ENCODE measurements at regions not wholly inside any gene's neighbourhood (a gene's known extent, or its start where the extent isn't known, plus 50 kb on each side); places are given as distances from the start of the nearest gene placed in this dataset.
A peak's percentile ranks its signal among the peaks of the same experiment; 100 is the strongest.
"Not testable (repeated sequence)": the region's sequence is repeated elsewhere in the genome, so short reads cannot be mapped to it uniquely, and the experiment has no call there.

DNA sequence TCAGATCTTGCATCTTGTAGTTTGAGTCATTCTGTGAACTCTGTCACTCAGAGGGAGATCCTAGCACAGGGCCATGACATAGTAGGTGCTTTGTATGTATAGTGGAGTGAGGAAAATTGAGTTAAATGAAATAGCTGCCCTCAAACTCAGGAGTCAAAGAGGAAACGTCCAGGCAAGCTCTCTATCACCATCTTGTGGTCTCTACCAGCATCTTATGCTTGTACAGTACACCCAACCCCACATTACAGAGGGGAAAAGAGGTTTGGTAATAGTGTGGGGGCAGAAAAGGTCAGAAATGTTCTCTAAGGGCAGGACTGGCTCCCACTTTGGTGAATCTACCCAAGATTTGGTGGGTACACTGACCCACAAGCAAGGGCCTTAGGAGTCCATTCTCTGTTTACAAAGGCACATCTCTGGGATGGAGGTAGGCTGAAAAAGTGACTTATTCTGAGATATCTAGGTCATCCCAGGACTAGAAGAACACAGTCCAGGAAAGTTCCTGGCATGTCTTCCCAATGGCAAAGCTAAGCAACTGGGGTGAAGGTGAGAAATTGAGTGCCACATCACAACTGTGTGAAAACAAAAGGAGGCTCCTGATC, 131.8 kb downstream of the OR13H1 start:
- DNase-seq (ENCODE audit: unreplicated experiment) = peak; percentile 50
- H3K27ac Mint-ChIP-seq (ENCODE audit: low read depth, unreplicated experiment) = no peak overlapping the region
- H3K27me3 Mint-ChIP-seq (ENCODE audit: insufficient read depth, unreplicated experiment) = peaks cover 71% of the 10 kb centered on the region
- no peak overlapping the region for H3K4me3 Mint-ChIP-seq (ENCODE audit: unreplicated experiment)
- CTCF ChIA-PET = interaction anchor here (0.6 to 3.3 kb wide), 21 partner anchors 10 to 1923 kb away, joined by 3 to 47 read pairs (median 3); no protein-coding TSS in a partner anchor
- no peaks in the 10 kb centered on the region for H3K36me3 Mint-ChIP-seq (ENCODE audit: insufficient read depth, unreplicated experiment)
- BruUV-seq (replicated peaks) = no TSS peak
- H3K4me1 Mint-ChIP-seq (ENCODE audit: insufficient read depth, unreplicated experiment) = no peaks in the 10 kb centered on the region
- H3K9me3 Mint-ChIP-seq (ENCODE audit: unreplicated experiment) = no peaks in the 10 kb centered on the region
- TF ChIP-seq, protein P1, sequence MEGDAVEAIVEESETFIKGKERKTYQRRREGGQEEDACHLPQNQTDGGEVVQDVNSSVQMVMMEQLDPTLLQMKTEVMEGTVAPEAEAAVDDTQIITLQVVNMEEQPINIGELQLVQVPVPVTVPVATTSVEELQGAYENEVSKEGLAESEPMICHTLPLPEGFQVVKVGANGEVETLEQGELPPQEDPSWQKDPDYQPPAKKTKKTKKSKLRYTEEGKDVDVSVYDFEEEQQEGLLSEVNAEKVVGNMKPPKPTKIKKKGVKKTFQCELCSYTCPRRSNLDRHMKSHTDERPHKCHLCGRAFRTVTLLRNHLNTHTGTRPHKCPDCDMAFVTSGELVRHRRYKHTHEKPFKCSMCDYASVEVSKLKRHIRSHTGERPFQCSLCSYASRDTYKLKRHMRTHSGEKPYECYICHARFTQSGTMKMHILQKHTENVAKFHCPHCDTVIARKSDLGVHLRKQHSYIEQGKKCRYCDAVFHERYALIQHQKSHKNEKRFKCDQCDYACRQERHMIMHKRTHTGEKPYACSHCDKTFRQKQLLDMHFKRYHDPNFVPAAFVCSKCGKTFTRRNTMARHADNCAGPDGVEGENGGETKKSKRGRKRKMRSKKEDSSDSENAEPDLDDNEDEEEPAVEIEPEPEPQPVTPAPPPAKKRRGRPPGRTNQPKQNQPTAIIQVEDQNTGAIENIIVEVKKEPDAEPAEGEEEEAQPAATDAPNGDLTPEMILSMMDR (IDR thresholded peaks at IDR 0.05; ENCODE audit: unreplicated experiment) = peak; percentile 52
- intact Hi-C loops (cut with micrococcal nuclease) = no loop called here
- POLR2A ChIA-PET = interaction anchor here (0.5 to 0.7 kb wide), 2 partner anchors 18 to 76 kb away, joined by 3 read pairs; no protein-coding TSS in a partner anchor

DNA sequence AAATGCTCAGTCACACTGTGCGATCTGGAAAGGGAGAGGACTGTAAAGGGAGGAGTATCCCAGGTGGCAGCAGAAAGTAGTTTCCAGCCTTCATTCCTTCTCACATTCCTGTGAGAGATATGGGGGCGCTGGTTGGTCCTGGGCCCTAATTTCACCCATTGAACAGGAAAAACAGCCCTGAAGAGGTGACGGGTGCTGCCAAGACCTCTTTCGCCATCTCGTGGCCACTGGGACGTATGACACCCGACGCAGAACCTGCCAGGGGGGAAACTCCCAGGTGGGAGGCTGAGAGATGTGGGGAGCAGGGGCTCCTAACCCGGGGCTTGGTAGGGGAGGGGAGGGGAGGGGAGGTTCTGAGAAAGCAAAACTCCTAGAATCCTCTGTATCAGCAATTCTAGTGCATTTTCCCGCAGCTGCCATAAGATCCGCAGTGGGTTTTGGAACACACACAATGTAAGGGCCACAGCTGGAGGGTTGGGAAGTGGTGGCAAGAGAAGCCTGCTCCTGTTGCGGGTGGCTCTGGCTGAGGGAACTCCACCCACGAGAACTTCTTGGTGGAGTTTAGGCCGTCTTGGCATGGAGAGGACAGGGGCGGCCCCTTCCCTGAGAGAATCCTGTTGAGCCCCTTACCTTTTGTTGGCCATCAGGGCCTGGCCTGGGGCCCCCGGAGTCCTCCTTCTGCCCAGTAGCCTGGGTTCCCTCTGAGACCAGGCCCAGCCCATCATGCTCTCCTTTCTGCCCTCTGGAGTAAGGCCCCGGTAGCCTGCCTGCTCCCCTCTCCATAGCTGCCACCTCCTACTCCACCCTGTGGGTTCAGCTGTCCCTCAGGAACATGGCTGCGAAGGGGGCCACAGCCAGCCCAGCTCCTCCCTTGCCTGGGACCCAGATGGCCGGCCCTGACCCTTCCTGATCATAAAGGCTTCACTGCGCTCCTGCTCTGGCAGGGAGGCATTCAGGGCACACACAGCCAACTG, 134.1 kb downstream of the OR13H1 start:
- Mint-ChIP-seq H3K4me1 (ENCODE audit: insufficient read depth, unreplicated experiment) (no peaks in the 10 kb centered on the region), H3K4me3 (ENCODE audit: unreplicated experiment) (no peak overlapping the region), H3K27ac (ENCODE audit: low read depth, unreplicated experiment) (no peak overlapping the region), H3K36me3 (ENCODE audit: insufficient read depth, unreplicated experiment) (no peaks in the 10 kb centered on the region), H3K9me3 (ENCODE audit: unreplicated experiment) (no peaks in the 10 kb centered on the region), H3K27me3 (ENCODE audit: insufficient read depth, unreplicated experiment) (peaks cover 58% of the 10 kb centered on the region)
- intact Hi-C loops (cut with micrococcal nuclease) = loop anchor here (1.0 kb wide), 2 partner anchors 45 to 702 kb away; no protein-coding TSS in a partner anchor
- ChIA-PET POLR2A (no interaction called here), CTCF (interaction anchor here (0.6 to 3.3 kb wide), 10 partner anchors 10 to 702 kb away, joined by 3 to 47 read pairs (median 4); no protein-coding TSS in a partner anchor)
- peak; percentile 58 for DNase-seq (ENCODE audit: unreplicated experiment)
- TF ChIP-seq, protein P1 (IDR thresholded peaks at IDR 0.05; ENCODE audit: unreplicated experiment) = peak; percentile 79
- no TSS peak for BruUV-seq (replicated peaks)

DNA sequence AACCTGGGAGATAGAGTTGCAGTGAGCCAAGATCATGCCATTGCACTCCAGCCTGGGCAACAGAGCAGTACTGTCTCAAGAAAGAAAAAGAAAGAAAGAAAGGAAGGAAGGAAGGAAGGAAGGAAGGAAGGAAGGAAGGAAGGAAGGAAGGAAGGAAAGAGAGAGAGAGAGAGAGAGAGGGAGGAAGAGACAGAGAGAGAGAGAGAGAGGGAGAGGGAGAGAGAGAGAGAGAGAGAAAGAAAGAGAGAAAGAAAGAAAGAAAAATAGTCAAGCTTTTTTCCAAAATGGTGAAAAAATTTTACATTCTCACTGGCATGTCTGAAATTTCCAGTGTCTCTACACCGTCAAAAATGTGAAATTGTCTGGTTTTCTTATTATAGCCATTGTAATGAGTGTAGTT, 138.9 kb downstream of the OR13H1 start:
- DNase-seq (ENCODE audit: unreplicated experiment); intact Hi-C loops (cut with micrococcal nuclease); H3K4me1 Mint-ChIP-seq (ENCODE audit: insufficient read depth, unreplicated experiment); BruUV-seq (replicated peaks); H3K9me3 Mint-ChIP-seq (ENCODE audit: unreplicated experiment); CTCF ChIA-PET; H3K4me3 Mint-ChIP-seq (ENCODE audit: unreplicated experiment); H3K36me3 Mint-ChIP-seq (ENCODE audit: insufficient read depth, unreplicated experiment); H3K27ac Mint-ChIP-seq (ENCODE audit: low read depth, unreplicated experiment): not testable (repeated sequence)
- POLR2A ChIA-PET = interaction anchor here (0.6 kb wide), 1 partner anchor 11 kb away, joined by 3 read pairs; no protein-coding TSS in a partner anchor
- peaks cover 57% of the 10 kb centered on the region for H3K27me3 Mint-ChIP-seq (ENCODE audit: insufficient read depth, unreplicated experiment)

DNA sequence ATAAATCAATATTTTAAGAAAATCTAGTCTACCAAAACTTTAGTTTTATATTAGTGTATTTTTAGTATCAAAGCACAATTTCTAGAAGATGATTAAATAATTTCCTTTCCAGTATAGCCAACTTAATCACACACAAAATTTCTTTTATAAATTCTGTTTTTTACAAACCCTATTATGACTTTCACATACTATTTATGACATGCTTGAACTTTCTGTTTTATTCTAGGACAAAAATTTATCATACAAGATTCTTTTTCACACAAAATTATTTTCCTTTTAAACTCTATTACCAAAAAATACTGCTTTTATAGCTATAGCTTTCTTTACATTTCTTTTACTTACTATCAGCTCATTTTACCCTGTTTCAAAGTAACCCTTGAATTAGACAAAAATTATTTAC, 149.5 kb downstream of the OR13H1 start:
- H3K36me3 Mint-ChIP-seq (ENCODE audit: insufficient read depth, unreplicated experiment) = no peaks in the 10 kb centered on the region
- TF ChIP-seq, protein P1 (IDR thresholded peaks at IDR 0.05; ENCODE audit: unreplicated experiment) = no peak
- no peaks in the 10 kb centered on the region for H3K4me1 Mint-ChIP-seq (ENCODE audit: insufficient read depth, unreplicated experiment)
- intact Hi-C loops (cut with micrococcal nuclease) = no loop called here
- no peak overlapping the region for H3K4me3 Mint-ChIP-seq (ENCODE audit: unreplicated experiment)
- no peaks in the 10 kb centered on the region for H3K9me3 Mint-ChIP-seq (ENCODE audit: unreplicated experiment)
- H3K27me3 Mint-ChIP-seq (ENCODE audit: insufficient read depth, unreplicated experiment) = peaks cover 20% of the 10 kb centered on the region
- BruUV-seq (replicated peaks) = no TSS peak
- ChIA-PET POLR2A (interaction anchor here (0.7 kb wide), 1 partner anchor 11 kb away, joined by 3 read pairs; no protein-coding TSS in a partner anchor), CTCF (interaction anchor here (0.6 to 1.5 kb wide), 2 partner anchors 16 to 20 kb away, joined by 4 to 5 read pairs; no protein-coding TSS in a partner anchor)
- no peak for DNase-seq (ENCODE audit: unreplicated experiment)
- no peak overlapping the region for H3K27ac Mint-ChIP-seq (ENCODE audit: low read depth, unreplicated experiment)

DNA sequence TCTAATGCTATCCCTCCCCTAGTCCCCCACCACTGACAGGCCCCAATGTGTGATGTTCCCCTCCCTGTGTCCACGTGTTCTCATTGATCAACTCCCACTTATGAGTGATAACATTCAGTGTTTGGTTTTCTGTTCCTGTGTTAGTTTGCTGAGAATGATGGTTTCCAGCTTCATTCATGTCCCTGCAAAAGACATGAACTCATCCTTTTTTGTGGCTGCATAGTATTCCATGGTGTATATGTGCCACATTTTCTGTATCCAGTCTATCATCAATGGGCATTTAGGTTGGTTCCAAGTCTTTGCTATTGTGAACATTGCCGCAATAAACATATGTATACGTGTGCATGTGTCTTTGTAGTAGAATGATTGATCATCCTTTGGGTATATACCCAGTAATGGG, 153.1 kb downstream of the OR13H1 start:
- H3K9me3 Mint-ChIP-seq (ENCODE audit: unreplicated experiment); H3K4me3 Mint-ChIP-seq (ENCODE audit: unreplicated experiment); POLR2A ChIA-PET; H3K4me1 Mint-ChIP-seq (ENCODE audit: insufficient read depth, unreplicated experiment); CTCF ChIA-PET; intact Hi-C loops (cut with micrococcal nuclease); H3K27me3 Mint-ChIP-seq (ENCODE audit: insufficient read depth, unreplicated experiment); H3K36me3 Mint-ChIP-seq (ENCODE audit: insufficient read depth, unreplicated experiment); DNase-seq (ENCODE audit: unreplicated experiment); BruUV-seq (replicated peaks); H3K27ac Mint-ChIP-seq (ENCODE audit: low read depth, unreplicated experiment): not testable (repeated sequence)

All from MCF 10A (cell line).